ENCODE measurements at regions not wholly inside any gene's neighbourhood (a gene's known extent, or its start where the extent isn't known, plus 50 kb on each side); places are given as distances from the start of the nearest gene placed in this dataset.

DNA sequence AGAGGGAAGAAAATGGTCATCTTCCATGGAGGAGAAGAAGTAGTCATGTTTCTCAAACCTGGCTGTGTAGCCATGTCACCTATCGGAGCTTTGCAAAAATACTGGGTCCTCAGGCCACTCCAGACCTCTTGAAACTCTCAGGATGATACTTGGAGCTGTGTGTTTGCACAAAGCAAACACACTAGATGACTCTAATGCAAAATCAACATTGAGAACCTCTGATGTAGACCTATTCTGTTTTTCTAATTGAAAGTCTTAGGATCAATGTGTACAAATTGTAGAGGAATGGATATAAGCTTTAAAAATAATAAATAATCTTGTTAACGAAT, 444.3 kb downstream of the RND3 start:
- DNase-seq = no peak

DNA sequence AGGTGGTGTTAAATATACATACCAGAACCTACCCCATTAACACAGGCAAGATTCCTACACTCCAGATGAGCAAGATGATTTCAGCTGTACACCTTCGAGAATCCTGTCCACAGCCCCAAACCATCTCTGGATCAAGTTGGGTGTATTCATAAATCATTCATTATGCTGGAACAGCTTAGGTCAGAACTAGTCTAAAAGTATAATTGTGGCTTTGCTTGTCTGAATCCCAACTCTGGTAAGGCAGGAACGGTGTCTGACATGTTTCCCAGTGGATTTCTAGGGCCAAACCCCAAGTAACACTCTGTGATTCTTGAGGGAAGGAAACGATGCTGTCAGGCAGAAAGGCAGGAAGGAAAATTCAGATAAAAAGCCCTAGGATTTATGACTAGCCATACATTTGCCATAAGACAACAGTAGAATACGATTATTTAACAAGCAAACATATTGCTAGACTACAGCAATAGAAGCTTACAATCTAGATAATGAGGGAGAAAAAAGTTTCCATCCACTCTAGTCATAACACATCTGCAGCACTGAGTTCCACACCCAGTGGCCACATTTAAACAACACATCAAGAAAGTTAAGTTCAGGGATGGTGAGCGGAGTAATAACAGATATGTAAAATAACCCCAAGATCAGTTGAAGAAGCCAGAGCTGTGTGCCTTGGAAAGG, 444.8 kb downstream of the RND3 start:
- DNase-seq = no peak

GRCh38 chr2:150041722-150042425, 445.6 kb downstream of the RND3 start:
- no peak for DNase-seq

- no peak for DNase-seq
Observed at GRCh38 chr2:150036622-150037021, 449.0 kb upstream of the MMADHC start.

DNA sequence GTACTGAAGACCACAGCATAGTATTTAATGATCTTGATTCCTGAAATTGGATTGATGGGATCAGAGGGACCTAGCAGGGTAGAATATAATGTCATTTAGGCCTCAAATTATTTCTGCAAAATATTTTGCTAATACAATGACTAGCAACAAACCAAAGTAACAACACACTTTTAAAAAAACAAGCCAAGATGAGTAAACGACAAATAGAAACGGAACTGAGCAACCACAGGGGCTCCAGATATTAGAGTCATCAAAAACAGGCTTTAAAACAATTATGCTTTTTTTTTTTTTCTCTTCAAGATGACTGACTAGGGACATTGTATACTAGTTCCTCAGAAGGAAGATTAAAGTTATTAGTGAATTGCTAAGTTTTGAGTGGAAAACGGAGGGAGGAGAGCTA, 447.1 kb upstream of the MMADHC start:
- no peak for DNase-seq

- no peak for DNase-seq
Observed at GRCh38 chr2:150030436-150031190, 443.0 kb upstream of the MMADHC start.

GRCh38 chr2:150028322-150028721, 440.7 kb upstream of the MMADHC start:
- no peak for DNase-seq

DNA sequence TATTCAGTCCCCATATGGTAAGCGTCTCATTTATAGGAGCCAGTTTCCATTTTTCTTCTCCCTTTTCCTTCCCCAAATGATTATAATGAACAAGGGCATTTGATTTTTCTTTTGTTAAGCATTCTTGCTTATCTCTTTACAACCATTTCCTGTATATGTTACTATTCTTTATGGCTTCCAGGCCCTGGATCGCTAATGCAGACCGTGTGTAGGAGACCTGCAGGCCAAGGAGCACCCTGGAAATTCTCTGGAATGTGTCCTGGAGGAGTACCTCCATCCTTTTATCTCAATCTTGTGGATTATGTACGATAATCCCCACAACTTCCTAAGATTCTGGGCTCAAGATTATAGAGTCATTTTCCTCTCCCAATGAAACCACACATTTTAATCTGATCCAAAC, 439.6 kb upstream of the MMADHC start:
- DNase-seq = no peak

DNA sequence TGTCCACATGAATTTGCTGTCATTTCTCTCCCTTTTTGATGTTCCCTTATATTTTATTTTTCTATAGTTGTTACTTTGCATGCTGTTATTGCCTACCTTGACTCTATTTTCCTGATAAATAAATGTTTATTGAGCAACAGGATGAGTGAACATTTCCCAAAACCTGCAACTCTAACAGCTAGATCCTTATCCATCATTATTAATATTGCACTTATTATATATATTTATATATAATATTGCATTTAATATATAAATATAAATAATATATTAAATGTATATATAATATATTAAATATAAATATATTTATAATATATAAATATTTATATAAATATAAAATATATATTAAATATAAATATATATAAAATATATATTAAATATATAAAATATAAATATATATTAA, 436.1 kb upstream of the MMADHC start:
- DNase-seq = no peak

DNA sequence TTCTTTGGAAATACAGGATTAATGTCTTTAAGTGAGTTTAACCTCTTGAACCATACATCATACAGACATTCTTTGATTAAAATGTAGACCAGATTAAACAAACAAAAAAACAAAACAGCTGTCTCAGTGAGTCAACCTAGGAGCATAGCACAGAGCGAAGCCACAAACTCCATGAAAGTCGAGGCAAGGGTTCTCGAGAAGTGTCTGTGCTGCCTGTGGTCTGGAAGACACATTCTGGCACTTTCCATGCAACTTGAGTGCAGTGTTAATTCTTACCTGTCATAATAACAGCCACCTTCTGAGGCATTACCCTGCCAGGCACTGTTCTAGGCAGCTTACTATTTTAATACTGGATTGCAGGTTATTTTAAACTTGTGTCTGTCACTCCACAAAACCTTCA, 435.5 kb upstream of the MMADHC start:
- DNase-seq = no peak

DNA sequence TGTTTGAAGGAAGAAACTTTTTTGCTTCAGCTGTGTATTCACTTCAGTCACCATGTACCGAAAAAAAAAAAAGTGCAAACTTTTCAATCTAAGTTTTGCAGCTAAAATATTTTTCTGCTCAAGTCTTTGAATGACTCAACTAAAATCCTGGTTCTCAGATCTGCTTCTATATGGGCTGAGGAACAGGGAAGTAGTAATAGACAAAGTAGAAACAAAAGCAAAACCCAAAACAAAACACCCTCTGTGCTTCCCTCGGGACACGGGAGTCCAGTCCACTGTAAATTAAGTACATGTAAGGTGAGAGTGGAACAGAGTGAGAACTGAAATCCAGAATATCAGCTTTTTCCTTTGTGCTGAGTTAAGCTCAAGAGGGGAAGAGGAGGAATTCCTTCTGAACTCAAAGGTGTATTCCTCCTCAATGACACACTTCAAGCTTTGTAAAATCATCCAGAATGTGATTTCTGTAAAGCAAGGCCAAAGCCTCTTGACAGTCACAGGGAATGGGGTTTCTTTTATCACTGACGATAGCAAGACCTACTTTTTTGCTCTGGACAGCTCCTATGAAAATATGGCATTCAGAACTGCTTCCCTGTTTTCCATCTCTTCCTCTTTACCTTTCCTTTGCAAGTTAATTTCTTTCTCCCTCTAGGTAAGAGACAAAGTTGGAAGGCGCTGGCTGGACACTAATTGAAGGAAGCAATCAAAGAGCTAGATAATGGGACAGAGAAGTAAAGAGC, 433.5 kb upstream of the MMADHC start:
- DNase-seq = no peak

- no peak for DNase-seq
Observed at GRCh38 chr2:150020221-150020620, 432.6 kb upstream of the MMADHC start.

DNA sequence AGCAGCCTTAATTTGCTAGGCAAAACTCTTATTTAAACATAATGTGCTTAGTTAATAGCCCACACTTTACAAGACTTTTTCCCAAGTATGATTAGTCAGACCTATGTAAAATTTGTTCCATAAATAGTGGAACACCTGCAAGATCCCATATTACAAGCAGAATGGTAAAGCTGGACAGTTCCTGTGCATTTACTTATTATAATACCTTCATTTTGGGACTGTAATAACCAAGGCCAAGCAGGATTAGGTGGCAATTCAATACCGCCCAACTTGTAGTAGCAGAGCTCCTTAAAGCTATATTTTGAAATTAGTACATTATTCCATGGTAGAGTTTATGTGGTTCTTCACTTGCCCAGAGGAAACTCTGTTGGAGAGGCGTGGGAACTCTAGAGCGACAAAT, 431.5 kb upstream of the MMADHC start:
- DNase-seq = no peak

DNA sequence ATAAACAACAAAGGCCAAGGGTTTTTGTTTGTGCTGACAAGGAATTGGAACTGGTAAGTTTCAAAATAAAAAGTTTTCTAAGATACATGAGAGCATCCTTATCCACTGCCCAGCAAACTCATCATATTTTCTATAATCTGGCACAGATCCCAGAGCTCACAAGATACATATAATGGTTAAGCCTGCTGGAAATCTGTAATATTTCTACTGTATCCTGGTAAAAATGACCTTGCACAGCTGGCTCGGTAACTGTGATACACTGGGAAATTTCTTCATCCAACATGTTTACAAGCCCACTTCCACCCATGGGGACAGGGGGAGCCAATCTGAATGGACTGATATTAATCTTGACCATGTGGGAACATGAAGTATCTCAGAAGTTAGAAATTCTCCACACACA, 425.4 kb upstream of the MMADHC start:
- DNase-seq = peak; percentile 64

- no peak for DNase-seq
Observed at GRCh38 chr2:150011161-150011730, 423.7 kb upstream of the MMADHC start.

DNA sequence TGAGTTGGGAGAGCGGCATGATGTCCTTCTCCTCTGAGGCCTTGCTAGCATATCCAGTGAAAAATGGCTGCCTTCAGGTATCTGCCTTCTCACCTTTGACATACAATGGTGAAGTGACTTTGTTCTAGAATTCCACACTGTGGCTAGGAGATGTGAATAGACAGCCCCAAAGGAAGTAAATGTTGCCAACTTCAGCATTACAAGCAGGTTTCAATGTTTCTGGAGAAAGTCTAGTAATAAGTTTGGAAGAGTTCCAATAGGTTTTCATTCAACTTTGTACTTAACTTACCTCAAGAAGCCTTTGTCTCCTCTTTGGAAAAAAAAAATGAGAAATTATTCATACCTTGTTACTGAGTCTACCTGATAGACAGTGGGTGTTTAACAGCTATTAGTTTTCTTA, 421.3 kb upstream of the MMADHC start:
- no peak for DNase-seq

GRCh38 chr2:150007815-150008430, 420.3 kb upstream of the MMADHC start:
- DNase-seq = no peak

DNA sequence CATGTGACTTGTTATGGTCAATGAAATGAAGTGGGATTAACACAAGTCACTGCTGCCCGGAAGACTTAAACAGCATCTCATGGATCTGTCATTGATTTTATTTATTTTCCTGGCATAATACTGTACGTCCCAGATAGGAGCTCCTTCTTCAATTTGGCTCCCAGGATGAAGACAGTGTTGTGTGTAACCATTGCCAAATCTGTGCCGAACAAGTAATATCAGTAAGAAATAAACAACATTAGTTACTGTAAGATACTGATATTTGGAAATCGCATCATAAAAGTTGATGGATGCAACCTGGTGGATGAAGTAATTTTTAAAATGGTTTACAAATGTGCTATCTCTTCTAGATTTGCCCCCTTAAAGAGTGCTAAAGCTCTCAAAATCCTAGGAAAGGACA, 419.0 kb upstream of the MMADHC start:
- DNase-seq = no peak

DNA sequence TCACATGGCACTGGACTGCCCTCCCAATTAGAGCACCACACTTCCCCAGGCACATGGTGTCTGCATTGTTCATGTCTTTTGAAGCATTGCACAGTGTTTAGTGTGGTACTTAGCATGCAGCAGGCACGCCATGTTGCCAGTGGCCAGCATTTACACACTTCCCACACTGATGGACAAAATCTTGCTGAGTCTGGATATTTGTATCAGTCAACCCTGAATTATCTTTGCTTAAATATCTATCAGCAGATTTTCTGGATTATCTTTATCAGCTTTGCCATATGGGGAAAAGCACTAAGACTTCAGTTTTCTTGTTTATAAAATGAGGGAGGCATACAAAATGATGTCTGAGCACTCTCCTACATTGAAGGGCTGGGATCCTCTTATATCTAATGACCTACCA, 416.0 kb upstream of the MMADHC start:
- DNase-seq = no peak

GRCh38 chr2:150001788-150002187, 414.2 kb upstream of the MMADHC start:
- no peak for DNase-seq

DNA sequence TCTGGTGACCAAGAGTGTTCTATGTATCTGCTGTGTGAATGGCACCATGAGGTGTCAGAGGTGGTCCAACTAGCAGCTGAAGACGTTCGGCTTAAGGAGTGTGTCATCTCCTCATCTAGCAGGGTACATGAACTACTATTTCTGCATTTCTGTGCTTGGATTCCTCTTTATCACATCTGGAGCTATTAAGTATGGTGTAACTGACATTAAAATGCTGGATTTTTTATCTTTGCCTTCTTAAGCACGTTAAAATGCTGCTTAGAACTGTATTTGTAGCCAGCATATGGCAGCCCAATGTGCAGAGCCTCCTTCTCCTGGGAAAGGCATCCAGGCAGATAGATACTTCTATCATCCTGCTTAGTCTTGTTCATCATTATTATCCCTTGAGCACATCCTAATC, 409.3 kb upstream of the MMADHC start:
- DNase-seq = no peak

- no peak for DNase-seq
Observed at GRCh38 chr2:149994057-149994728, 406.6 kb upstream of the MMADHC start.
